GM12878 (cell line): ENCODE measurements at regions not wholly inside any gene's neighbourhood (a gene's known extent, or its start where the extent isn't known, plus 50 kb on each side); places are given as distances from the start of the nearest gene placed in this dataset.

Experiments
- BACH1 ChIP-seq: fragments of 450-650 bp; IDR thresholded peaks from 2 replicates; pipeline ENCODE4 v1.6.1; 2017; ENCODE audit warnings: mild to moderate bottlenecking, borderline replicate concordance
- POU2F2 ChIP-seq: IDR thresholded peaks from 3 replicates; pipeline ENCODE4 v1.6.1; 2011; ENCODE audit warnings: low read depth, mild to moderate bottlenecking, low read length, borderline replicate concordance
- TF ChIP-seq, protein P1 (sequence below), 3 experiments: IDR thresholded peaks in 2 of 3; conservative IDR thresholded peaks in 1 of 3; 2 replicates each; pipeline ENCODE4 v1.5.1; 2011; ENCODE audit warnings: low read depth in 3 of 3, low read length in 3 of 3, mild to moderate bottlenecking in 3 of 3, control low read depth in 2 of 3, moderate library complexity in 2 of 3, inconsistent platforms in 1 of 3, mixed read lengths in 1 of 3; ENCODE audit not compliant: control insufficient read depth in 2 of 3, insufficient read depth in 1 of 3; ENCODE audit errors: extremely low read depth in 1 of 3
- TF ChIP-seq, protein P2 (sequence below): IDR thresholded peaks from 2 replicates; pipeline ENCODE4 v1.6.1; 2012; ENCODE audit warnings: low read depth, low read length, improper control_type of control experiment

DNA sequence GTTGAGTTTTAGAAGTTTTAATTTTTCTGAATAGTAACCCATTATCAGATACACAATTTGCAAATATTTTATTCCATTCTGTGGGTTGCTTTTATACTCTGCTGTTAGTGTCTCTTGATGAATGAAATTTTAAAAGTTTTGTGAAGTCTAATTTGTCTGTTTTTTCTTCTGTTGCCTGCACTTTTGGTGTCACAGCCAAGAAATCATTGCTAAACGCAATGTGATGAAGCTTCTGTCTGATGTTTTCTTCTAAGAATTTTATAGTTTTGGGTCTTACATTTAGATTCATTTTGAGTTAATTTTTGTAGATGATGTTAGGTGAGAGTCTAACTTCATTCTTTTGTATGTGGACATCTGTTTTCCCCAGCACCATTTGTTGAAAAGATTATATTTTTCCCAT, 330.0 kb upstream of the FOXK1 start:
- TF ChIP-seq BACH1, result no peak
- no peak for TF ChIP-seq POU2F2
- TF ChIP-seq, protein P1, sequence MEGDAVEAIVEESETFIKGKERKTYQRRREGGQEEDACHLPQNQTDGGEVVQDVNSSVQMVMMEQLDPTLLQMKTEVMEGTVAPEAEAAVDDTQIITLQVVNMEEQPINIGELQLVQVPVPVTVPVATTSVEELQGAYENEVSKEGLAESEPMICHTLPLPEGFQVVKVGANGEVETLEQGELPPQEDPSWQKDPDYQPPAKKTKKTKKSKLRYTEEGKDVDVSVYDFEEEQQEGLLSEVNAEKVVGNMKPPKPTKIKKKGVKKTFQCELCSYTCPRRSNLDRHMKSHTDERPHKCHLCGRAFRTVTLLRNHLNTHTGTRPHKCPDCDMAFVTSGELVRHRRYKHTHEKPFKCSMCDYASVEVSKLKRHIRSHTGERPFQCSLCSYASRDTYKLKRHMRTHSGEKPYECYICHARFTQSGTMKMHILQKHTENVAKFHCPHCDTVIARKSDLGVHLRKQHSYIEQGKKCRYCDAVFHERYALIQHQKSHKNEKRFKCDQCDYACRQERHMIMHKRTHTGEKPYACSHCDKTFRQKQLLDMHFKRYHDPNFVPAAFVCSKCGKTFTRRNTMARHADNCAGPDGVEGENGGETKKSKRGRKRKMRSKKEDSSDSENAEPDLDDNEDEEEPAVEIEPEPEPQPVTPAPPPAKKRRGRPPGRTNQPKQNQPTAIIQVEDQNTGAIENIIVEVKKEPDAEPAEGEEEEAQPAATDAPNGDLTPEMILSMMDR (IDR thresholded peaks at IDR 0.05 in 2 of 3, conservative IDR thresholded peaks at IDR 0.05 in 1 of 3; ENCODE audit: control insufficient read depth in 2 of 3, extremely low read depth in 1 of 3, insufficient read depth in 1 of 3, low read depth in 3 of 3, low read length in 3 of 3), result no peak
- TF ChIP-seq, protein P2, sequence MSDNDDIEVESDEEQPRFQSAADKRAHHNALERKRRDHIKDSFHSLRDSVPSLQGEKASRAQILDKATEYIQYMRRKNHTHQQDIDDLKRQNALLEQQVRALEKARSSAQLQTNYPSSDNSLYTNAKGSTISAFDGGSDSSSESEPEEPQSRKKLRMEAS, result no peak
